ENCODE measurements at regions not wholly inside any gene's neighbourhood (a gene's known extent, or its start where the extent isn't known, plus 50 kb on each side); places are given as distances from the start of the nearest gene placed in this dataset.

GRCh38 chr10:109721453-109722064 lies 201.8 kb downstream of the XPNPEP1 start:
- no peak overlapping the region for H3K27ac ChIP-seq
- no peaks in the 10 kb centered on the region for H3K9me3 ChIP-seq
- no peak for TF ChIP-seq POLR2A (IDR thresholded peaks at IDR 0.05)
- TF ChIP-seq EP300 (IDR thresholded peaks at IDR 0.05), result no peak
- TF ChIP-seq CTCF (IDR thresholded peaks at IDR 0.05), result no peak
- TF ChIP-seq POLR2AphosphoS5 (IDR thresholded peaks at IDR 0.05), result no peak
- no peaks in the 10 kb centered on the region for H3K4me1 ChIP-seq
- WGBS, 2 donors, result 93 to 96% methylated on average over 3 of the region's 3 CpGs
- H3K36me3 ChIP-seq, result no peaks in the 10 kb centered on the region
- no peak overlapping the region for H3K4me3 ChIP-seq
- intact Hi-C loops (cut with DNase I), result no loop called here
- H3K27me3 ChIP-seq, result no peaks in the 10 kb centered on the region
- DNase-seq, result no peak

- no peak for DNase-seq
- H3K4me3 ChIP-seq, result no peak overlapping the region
- no peaks in the 10 kb centered on the region for H3K36me3 ChIP-seq
- H3K27me3 ChIP-seq, result no peaks in the 10 kb centered on the region
- TF ChIP-seq CTCF (IDR thresholded peaks at IDR 0.05) (no peak), POLR2AphosphoS5 (IDR thresholded peaks at IDR 0.05) (no peak), POLR2A (IDR thresholded peaks at IDR 0.05) (no peak), EP300 (IDR thresholded peaks at IDR 0.05) (no peak)
- H3K4me1 ChIP-seq, result no peaks in the 10 kb centered on the region
- H3K27ac ChIP-seq, result no peak overlapping the region
- 7 to 28% methylated on average over 1 of the region's 1 CpG for WGBS, 2 donors
- intact Hi-C loops (cut with DNase I), result no loop called here
- peaks cover 0 to 3% (median 0%) of the 10 kb centered on the region in 4 donors for H3K9me3 ChIP-seq
Observed at GRCh38 chr10:109706026-109706560, 217.2 kb downstream of the XPNPEP1 start.

- no peaks in the 10 kb centered on the region for H3K9me3 ChIP-seq
- no peaks in the 10 kb centered on the region for H3K36me3 ChIP-seq
- H3K4me1 ChIP-seq, result no peaks in the 10 kb centered on the region
- TF ChIP-seq EP300 (IDR thresholded peaks at IDR 0.05) (no peak), POLR2AphosphoS5 (IDR thresholded peaks at IDR 0.05) (no peak), POLR2A (IDR thresholded peaks at IDR 0.05) (no peak), CTCF (IDR thresholded peaks at IDR 0.05) (no peak)
- no peak for DNase-seq
- no peak overlapping the region for H3K4me3 ChIP-seq
- no peaks in the 10 kb centered on the region for H3K27me3 ChIP-seq
- intact Hi-C loops (cut with DNase I), result no loop called here
- WGBS, 2 donors, result 15 to 60% methylated on average over 5 of the region's 5 CpGs
- H3K27ac ChIP-seq, result no peak overlapping the region
Observed at GRCh38 chr10:109701633-109702215, 221.6 kb downstream of the XPNPEP1 start.

GRCh38 chr10:109698882-109699664 lies 224.2 kb downstream of the XPNPEP1 start:
- TF ChIP-seq EP300 (IDR thresholded peaks at IDR 0.05) (no peak), POLR2A (IDR thresholded peaks at IDR 0.05) (no peak), POLR2AphosphoS5 (IDR thresholded peaks at IDR 0.05) (no peak), CTCF (IDR thresholded peaks at IDR 0.05) (no peak)
- Histone ChIP-seq H3K4me1 (no peaks in the 10 kb centered on the region), H3K27ac (no peak overlapping the region), H3K4me3 (no peak overlapping the region), H3K36me3 (no peaks in the 10 kb centered on the region), H3K9me3 (no peaks in the 10 kb centered on the region), H3K27me3 (no peaks in the 10 kb centered on the region)
- no peak for DNase-seq
- intact Hi-C loops (cut with DNase I), result no loop called here
- WGBS, 2 donors, result 30 to 67% methylated on average over 5 of the region's 5 CpGs
